ENCODE measurements at regions not wholly inside any gene's neighbourhood (a gene's known extent, or its start where the extent isn't known, plus 50 kb on each side); places are given as distances from the start of the nearest gene placed in this dataset.
"Not testable (repeated sequence)": the region's sequence is repeated elsewhere in the genome, so short reads cannot be mapped to it uniquely, and the experiment has no call there.

DNA sequence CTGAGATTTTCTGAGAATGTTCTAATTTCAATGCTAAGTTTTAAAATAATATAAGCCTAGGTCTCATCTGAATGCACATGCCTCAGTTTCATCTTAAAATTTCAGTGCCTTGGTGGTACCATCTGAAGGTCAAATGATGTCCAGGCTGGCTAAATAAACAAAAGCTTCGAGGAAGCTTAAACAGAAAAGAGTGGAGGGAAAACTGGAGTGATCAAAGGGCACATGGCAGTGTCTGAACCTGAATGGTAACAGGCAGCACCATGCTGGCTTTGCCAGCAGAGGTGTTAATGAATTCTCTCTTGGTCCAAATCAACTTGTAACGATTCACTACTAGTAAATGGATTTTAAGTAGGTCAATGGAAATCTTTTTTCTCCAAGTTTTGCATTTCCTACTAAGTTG is 158.4 kb upstream of the MEX3C start:
- Histone ChIP-seq H3K79me2 (ENCODE audit: insufficient read depth, low read length) (no peaks in the 10 kb centered on the region), H3K9me3 (ENCODE audit: insufficient read depth, low read length, severe bottlenecking) (no peaks in the 10 kb centered on the region), H3K27ac (ENCODE audit: low read length) (no peak overlapping the region), H3K4me2 (ENCODE audit: insufficient read depth, low read length) (no peak overlapping the region), H3K4me1 (ENCODE audit: insufficient read depth, low read length) (no peaks in the 10 kb centered on the region), H3K27me3 (ENCODE audit: insufficient read depth, low read length, poor library complexity) (no peaks in the 10 kb centered on the region), H3K9ac (ENCODE audit: low read depth, low read length) (no peak overlapping the region), H4K20me1 (ENCODE audit: insufficient read depth, low read length) (no peaks in the 10 kb centered on the region), H3K36me3 (ENCODE audit: insufficient read depth, low read length) (no peaks in the 10 kb centered on the region), H3K4me3 (ENCODE audit: low read depth in 1 of 2, low read length in 2 of 2) (no peak overlapping the region), H2AFZ (ENCODE audit: low read depth, low read length) (no peak overlapping the region)
- no peak for ATAC-seq (ENCODE audit: insufficient read depth, low read depth)
- DNase-seq = no peak
- TF ChIP-seq EZH2 (IDR thresholded peaks at IDR 0.05; ENCODE audit: borderline replicate concordance, low read depth, low read length, severe bottlenecking) = no peak
- TF ChIP-seq, protein P1, sequence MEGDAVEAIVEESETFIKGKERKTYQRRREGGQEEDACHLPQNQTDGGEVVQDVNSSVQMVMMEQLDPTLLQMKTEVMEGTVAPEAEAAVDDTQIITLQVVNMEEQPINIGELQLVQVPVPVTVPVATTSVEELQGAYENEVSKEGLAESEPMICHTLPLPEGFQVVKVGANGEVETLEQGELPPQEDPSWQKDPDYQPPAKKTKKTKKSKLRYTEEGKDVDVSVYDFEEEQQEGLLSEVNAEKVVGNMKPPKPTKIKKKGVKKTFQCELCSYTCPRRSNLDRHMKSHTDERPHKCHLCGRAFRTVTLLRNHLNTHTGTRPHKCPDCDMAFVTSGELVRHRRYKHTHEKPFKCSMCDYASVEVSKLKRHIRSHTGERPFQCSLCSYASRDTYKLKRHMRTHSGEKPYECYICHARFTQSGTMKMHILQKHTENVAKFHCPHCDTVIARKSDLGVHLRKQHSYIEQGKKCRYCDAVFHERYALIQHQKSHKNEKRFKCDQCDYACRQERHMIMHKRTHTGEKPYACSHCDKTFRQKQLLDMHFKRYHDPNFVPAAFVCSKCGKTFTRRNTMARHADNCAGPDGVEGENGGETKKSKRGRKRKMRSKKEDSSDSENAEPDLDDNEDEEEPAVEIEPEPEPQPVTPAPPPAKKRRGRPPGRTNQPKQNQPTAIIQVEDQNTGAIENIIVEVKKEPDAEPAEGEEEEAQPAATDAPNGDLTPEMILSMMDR (IDR thresholded peaks at IDR 0.05; ENCODE audit: borderline replicate concordance, extremely low read depth, low read length, poor library complexity, severe bottlenecking) = no peak

DNA sequence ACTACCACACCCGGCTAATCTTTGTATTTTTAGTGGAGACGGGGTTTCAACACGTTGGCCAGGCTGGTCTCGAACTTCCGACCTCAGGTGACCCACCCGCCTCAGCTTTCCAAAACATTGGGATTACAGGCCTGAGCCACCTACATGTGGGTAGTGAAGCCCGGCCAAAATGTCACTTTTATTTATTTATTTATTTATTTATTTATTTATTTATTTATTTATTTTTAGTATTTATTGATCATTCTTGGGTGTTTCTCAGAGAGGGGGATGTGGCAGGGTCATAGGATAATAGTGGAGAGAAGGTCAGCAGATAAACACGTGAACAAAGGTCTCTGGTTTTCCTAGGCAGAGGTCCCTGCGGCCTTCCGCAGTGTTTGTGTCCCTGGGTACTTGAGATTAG is 162.8 kb upstream of the MEX3C start:
- H3K36me3 ChIP-seq (ENCODE audit: insufficient read depth, low read length); H3K27ac ChIP-seq (ENCODE audit: low read length); H3K79me2 ChIP-seq (ENCODE audit: insufficient read depth, low read length); H4K20me1 ChIP-seq (ENCODE audit: insufficient read depth, low read length); H3K4me1 ChIP-seq (ENCODE audit: insufficient read depth, low read length); H3K27me3 ChIP-seq (ENCODE audit: insufficient read depth, low read length, poor library complexity); H3K4me2 ChIP-seq (ENCODE audit: insufficient read depth, low read length); H3K9me3 ChIP-seq (ENCODE audit: insufficient read depth, low read length, severe bottlenecking); ATAC-seq (ENCODE audit: insufficient read depth, low read depth); H3K4me3 ChIP-seq (ENCODE audit: low read depth in 1 of 2, low read length in 2 of 2); DNase-seq; H2AFZ ChIP-seq (ENCODE audit: low read depth, low read length); H3K9ac ChIP-seq (ENCODE audit: low read depth, low read length): not testable (repeated sequence)

DNA sequence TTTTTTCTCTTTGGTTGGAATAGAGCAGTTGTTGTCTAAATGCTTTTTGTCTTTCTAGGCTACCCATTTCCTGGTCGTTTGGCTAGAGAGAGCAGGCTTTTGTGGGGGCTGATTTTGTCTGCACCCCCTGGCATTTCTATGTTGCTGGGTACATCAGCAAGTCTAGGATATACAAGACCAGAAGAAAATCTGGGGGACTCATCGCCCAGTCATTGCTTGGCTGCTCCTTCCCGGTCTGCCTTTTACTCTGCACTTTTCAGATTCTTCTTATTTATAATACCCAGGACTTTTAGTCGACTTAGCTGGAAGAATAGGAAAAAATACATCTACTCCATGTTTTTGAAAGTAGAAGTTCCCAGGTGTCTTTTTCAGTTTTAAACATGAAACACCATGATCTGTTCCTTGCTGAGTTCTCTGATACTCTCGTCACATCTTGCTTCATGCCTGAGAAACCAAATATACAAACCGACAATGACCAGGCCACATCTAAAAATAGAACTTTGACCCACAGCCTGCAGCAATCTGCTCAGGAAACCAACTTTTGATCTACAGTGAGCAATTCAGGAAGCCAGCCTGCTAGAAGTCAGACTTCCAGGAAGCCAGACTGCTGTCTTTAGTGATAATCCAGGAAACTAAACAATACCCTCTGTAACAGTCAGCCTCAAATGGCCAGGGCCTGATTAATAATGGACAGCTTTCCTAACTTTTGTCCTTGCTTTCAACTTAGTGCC is 163.8 kb upstream of the MEX3C start:
- Histone ChIP-seq H2AFZ (ENCODE audit: low read depth, low read length) (no peak overlapping the region), H3K36me3 (ENCODE audit: insufficient read depth, low read length) (no peaks in the 10 kb centered on the region), H3K27ac (ENCODE audit: low read length) (no peak overlapping the region), H3K79me2 (ENCODE audit: insufficient read depth, low read length) (no peaks in the 10 kb centered on the region), H3K4me1 (ENCODE audit: insufficient read depth, low read length) (no peaks in the 10 kb centered on the region), H3K9ac (ENCODE audit: low read depth, low read length) (no peak overlapping the region), H3K9me3 (ENCODE audit: insufficient read depth, low read length, severe bottlenecking) (no peaks in the 10 kb centered on the region), H3K4me3 (ENCODE audit: low read depth in 1 of 2, low read length in 2 of 2) (no peak overlapping the region), H4K20me1 (ENCODE audit: insufficient read depth, low read length) (no peaks in the 10 kb centered on the region), H3K4me2 (ENCODE audit: insufficient read depth, low read length) (no peak overlapping the region), H3K27me3 (ENCODE audit: insufficient read depth, low read length, poor library complexity) (no peaks in the 10 kb centered on the region)
- TF ChIP-seq, protein P1 (IDR thresholded peaks at IDR 0.05; ENCODE audit: borderline replicate concordance, extremely low read depth, low read length, poor library complexity, severe bottlenecking) = no peak
- no peak for TF ChIP-seq EZH2 (IDR thresholded peaks at IDR 0.05; ENCODE audit: borderline replicate concordance, low read depth, low read length, severe bottlenecking)
- ATAC-seq (ENCODE audit: insufficient read depth, low read depth) (no peak), DNase-seq (no peak)

- no peak overlapping the region for H2AFZ ChIP-seq (ENCODE audit: low read depth, low read length)
- no peak overlapping the region for H3K27ac ChIP-seq (ENCODE audit: low read length)
- no peaks in the 10 kb centered on the region for H3K36me3 ChIP-seq (ENCODE audit: insufficient read depth, low read length)
- no peak overlapping the region for H3K4me2 ChIP-seq (ENCODE audit: insufficient read depth, low read length)
- H4K20me1 ChIP-seq (ENCODE audit: insufficient read depth, low read length) = no peaks in the 10 kb centered on the region
- no peaks in the 10 kb centered on the region for H3K27me3 ChIP-seq (ENCODE audit: insufficient read depth, low read length, poor library complexity)
- H3K9ac ChIP-seq (ENCODE audit: low read depth, low read length) = no peak overlapping the region
- no peaks in the 10 kb centered on the region for H3K79me2 ChIP-seq (ENCODE audit: insufficient read depth, low read length)
- DNase-seq (no peak), ATAC-seq (ENCODE audit: insufficient read depth, low read depth) (no peak)
- no peak overlapping the region for H3K4me3 ChIP-seq (ENCODE audit: low read depth in 1 of 2, low read length in 2 of 2)
- H3K9me3 ChIP-seq (ENCODE audit: insufficient read depth, low read length, severe bottlenecking) = no peaks in the 10 kb centered on the region
- H3K4me1 ChIP-seq (ENCODE audit: insufficient read depth, low read length) = no peaks in the 10 kb centered on the region
- TF ChIP-seq, protein P1 (IDR thresholded peaks at IDR 0.05; ENCODE audit: borderline replicate concordance, extremely low read depth, low read length, poor library complexity, severe bottlenecking) = no peak
- TF ChIP-seq EZH2 (IDR thresholded peaks at IDR 0.05; ENCODE audit: borderline replicate concordance, low read depth, low read length, severe bottlenecking) = no peak
Measured at GRCh38 chr18:51363384-51363783, 165.9 kb upstream of the MEX3C start.
